HepG2 (cell line): ENCODE measurements at regions not wholly inside any gene's neighbourhood (a gene's known extent, or its start where the extent isn't known, plus 50 kb on each side); places are given as distances from the start of the nearest gene placed in this dataset.

Experiments
- ATAC-seq: fragments of 200-7000 bp; cut with Tn5 transposase; 3 replicates; pipeline ENCODE4 v1.9.1; 2020; ENCODE audit warnings: mild to moderate bottlenecking, moderate library complexity
- BruUV-seq: library from RNA; stranded (reverse); fragments of 400-500 nt; replicated peaks from 2 replicates; lab custom pipeline; 2021; lab: Mats Ljungman, UMichigan
- CTCF ChIA-PET: fragments of 300-600 bp; formaldehyde crosslinking; extraction: SDS; loops from one replicate; lab custom pipeline; 2021; ENCODE audit warnings: low total read pairs, inconsistent platforms, low intra/inter-chr PET ratio; lab: Yijun Ruan, JAX
- POLR2A ChIA-PET: fragments of 350-600 bp; sonication (Branson Sonifier 250); formaldehyde crosslinking; loops from one replicate; lab custom pipeline; 2020; ENCODE audit warnings: antibody characterized with exemption, inconsistent platforms; lab: Yijun Ruan, JAX
- DNase-seq: peaks from one replicate; pipeline ENCODE4 v3.0.0-alpha.2; 2015; ENCODE audit warnings: low spot score
- FAIRE-seq: peaks from 3 replicates; lab custom pipeline; 2011; peaks lifted over from hg19 to GRCh38; lab: Jason Lieb, UNC
- H2AFZ ChIP-seq: one replicate; pipeline ENCODE4 v1.6.1; 2011; ENCODE audit warnings: low read length, inconsistent platforms
- H3K27ac ChIP-seq: fragments of 300-600 bp; 3 replicates; pipeline ENCODE4 v1.8.0; 2011; ENCODE audit warnings: mixed run types, mild to moderate bottlenecking, mixed read lengths, low read length, inconsistent platforms; ENCODE audit not compliant: insufficient read depth; ENCODE audit errors: extremely low read length
- H3K27me3 ChIP-seq, 2 experiments: fragments of 200-600 bp in 1 of 2; 2 replicates in 1 of 2; 3 replicates in 1 of 2; pipeline versions ENCODE4 v1.6.0 to v1.8.0; 2011; ENCODE audit warnings: low read length in 2 of 2, mild to moderate bottlenecking in 2 of 2, moderate library complexity in 2 of 2, inconsistent platforms in 1 of 2; ENCODE audit not compliant: insufficient read depth in 2 of 2, control insufficient read depth in 1 of 2
- H3K36me3 ChIP-seq, 2 experiments: fragments of 200-600 bp in 1 of 2; replicated peaks in 1 of 2; 2 replicates in 1 of 2; 3 replicates in 1 of 2; pipeline versions ENCODE4 v1.5.1 to v1.8.0; 2011; ENCODE audit warnings: low read length in 2 of 2, inconsistent platforms in 1 of 2; ENCODE audit not compliant: insufficient read depth in 2 of 2, control insufficient read depth in 1 of 2
- H3K4me1 ChIP-seq: 2 replicates; pipeline ENCODE4 v1.5.1; 2012; ENCODE audit warnings: low read length, inconsistent platforms; ENCODE audit not compliant: insufficient read depth
- H3K4me2 ChIP-seq: 2 replicates; pipeline ENCODE4 v1.6.0; 2011; ENCODE audit warnings: low read depth, low read length, inconsistent platforms
- H3K4me3 ChIP-seq, 3 experiments: fragments of 200-600 bp in 1 of 3; sonication (generic), shearing (Covaris generic) in 1 of 3; replicated peaks in 1 of 3; 2 replicates each; pipeline ENCODE4 v1.5.1; 2011 to 2016; ENCODE audit warnings: low read length in 3 of 3, inconsistent platforms in 2 of 3, low read depth in 2 of 3, mild to moderate bottlenecking in 2 of 3, control low read depth in 1 of 3, mixed read lengths in 1 of 3; ENCODE audit not compliant: insufficient read depth in 1 of 3
- H3K79me2 ChIP-seq: one replicate; pipeline ENCODE4 v1.6.1; 2011; ENCODE audit warnings: low read length, inconsistent platforms; ENCODE audit not compliant: insufficient read depth
- H3K9ac ChIP-seq: 2 replicates; pipeline ENCODE4 v1.6.0; 2011; ENCODE audit warnings: mild to moderate bottlenecking, low read depth, low read length, inconsistent platforms; ENCODE audit not compliant: insufficient read depth
- H3K9me3 ChIP-seq: 2 replicates; pipeline ENCODE4 v1.5.1; 2012; ENCODE audit warnings: mild to moderate bottlenecking, low read length
- H4K20me1 ChIP-seq: 2 replicates; pipeline ENCODE4 v1.6.0; 2011; ENCODE audit warnings: inconsistent platforms, mild to moderate bottlenecking, low read length, moderate library complexity; ENCODE audit not compliant: insufficient read depth
- MTF2 ChIP-seq: sonication (generic); formaldehyde crosslinking; IDR thresholded peaks from 2 replicates; pipeline ENCODE4 v1.5.0; 2020; ENCODE audit warnings: missing genetic modification reagents, borderline replicate concordance
- TARDBP ChIP-seq: sonication (generic); formaldehyde crosslinking; IDR thresholded peaks from 2 replicates; pipeline ENCODE4 v1.8.0; 2022; ENCODE audit warnings: mild to moderate bottlenecking, missing genetic modification reagents
- ZNF121 ChIP-seq: sonication (generic); formaldehyde crosslinking; IDR thresholded peaks from 2 replicates; pipeline ENCODE4 v1.5.0; 2020; ENCODE audit warnings: mild to moderate bottlenecking, missing genetic modification reagents
- ZNF124 ChIP-seq: sonication (generic); formaldehyde crosslinking; IDR thresholded peaks from 2 replicates; pipeline ENCODE4 v1.4.0; 2020; ENCODE audit warnings: missing genetic modification reagents
- ZNF484 ChIP-seq: sonication (generic); formaldehyde crosslinking; IDR thresholded peaks from 2 replicates; pipeline ENCODE4 v1.5.1; 2020; ENCODE audit warnings: mild to moderate bottlenecking, low read depth, missing genetic modification reagents, borderline replicate concordance
- ZNF496 ChIP-seq: sonication (generic); formaldehyde crosslinking; IDR thresholded peaks from 2 replicates; pipeline ENCODE4 v1.8.1; 2023; ENCODE audit warnings: mild to moderate bottlenecking, moderate library complexity, missing genetic modification reagents; ENCODE audit not compliant: insufficient replicate concordance
- ZNF766 ChIP-seq: sonication (generic); formaldehyde crosslinking; IDR thresholded peaks from 2 replicates; pipeline ENCODE4 v1.5.0; 2020; ENCODE audit warnings: missing genetic modification reagents, borderline replicate concordance
- in situ Hi-C: cut with HindIII; loops from 2 replicates; pipeline ENCODE4 v1.10.0; 2017; ENCODE audit warnings: low pct_unique_long_range_greater_than_20kb; ENCODE audit not compliant: extremely low pct_ligation_motif_present
- intact Hi-C: fragments of 100-400 bp; cut with micrococcal nuclease; formaldehyde crosslinking; loops from one replicate; pipeline ENCODE4 v1.10.0; 2022; ENCODE audit not compliant: unreplicated experiment
- TF ChIP-seq, protein P1 (sequence below): sonication (generic); formaldehyde crosslinking; IDR thresholded peaks from 2 replicates; pipeline ENCODE4 v1.9.0; 2021; ENCODE audit warnings: missing genetic modification reagents, mild to moderate bottlenecking, borderline replicate concordance
- TF ChIP-seq, protein P2 (sequence below): sonication (generic); formaldehyde crosslinking; IDR thresholded peaks from 2 replicates; pipeline ENCODE4 v1.9.0; 2022; ENCODE audit warnings: low read depth, missing genetic modification reagents
- TF ChIP-seq, protein P3 (sequence below): sonication (generic); formaldehyde crosslinking; IDR thresholded peaks from 2 replicates; pipeline ENCODE4 v1.4.0; 2020; ENCODE audit warnings: missing genetic modification reagents

DNA sequence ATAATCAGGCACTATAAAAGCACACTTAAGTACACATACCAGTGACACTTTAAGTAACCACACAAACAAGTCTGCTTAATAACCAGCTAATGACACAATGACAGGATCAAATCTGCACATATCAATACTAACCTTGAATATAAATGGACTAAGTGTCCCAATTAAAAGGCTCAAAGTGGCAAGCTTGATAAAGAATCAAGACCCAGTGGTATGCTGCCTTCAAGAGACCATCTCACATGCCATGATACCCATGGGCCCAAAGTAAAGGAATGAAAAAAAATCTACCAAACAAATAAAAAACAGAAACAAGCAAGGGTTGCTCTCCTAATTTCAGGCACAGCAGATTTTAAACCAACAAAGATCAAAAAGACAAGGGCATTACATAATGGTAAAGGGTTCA lies 470.4 kb downstream of the TRHDE start:
- Histone ChIP-seq H3K36me3 (no peaks in the 10 kb centered on the region), H3K4me1 (no peaks in the 10 kb centered on the region), H3K4me2 (no peak overlapping the region), H3K27ac (no peak overlapping the region), H3K9me3 (peaks cover 79% of the 10 kb centered on the region), H3K9ac (no peak overlapping the region), H2AFZ (no peak overlapping the region), H3K4me3 (no peak overlapping the region), H3K27me3 (no peaks in the 10 kb centered on the region), H4K20me1 (no peaks in the 10 kb centered on the region), H3K79me2 (no peaks in the 10 kb centered on the region)
- BruUV-seq = no TSS peak
- DNase-seq = no peak
- POLR2A ChIA-PET = no interaction called here
- no peak for FAIRE-seq
- in situ Hi-C loops (no loop called here), intact Hi-C loops (no loop called here)
- TF ChIP-seq, protein P1, sequence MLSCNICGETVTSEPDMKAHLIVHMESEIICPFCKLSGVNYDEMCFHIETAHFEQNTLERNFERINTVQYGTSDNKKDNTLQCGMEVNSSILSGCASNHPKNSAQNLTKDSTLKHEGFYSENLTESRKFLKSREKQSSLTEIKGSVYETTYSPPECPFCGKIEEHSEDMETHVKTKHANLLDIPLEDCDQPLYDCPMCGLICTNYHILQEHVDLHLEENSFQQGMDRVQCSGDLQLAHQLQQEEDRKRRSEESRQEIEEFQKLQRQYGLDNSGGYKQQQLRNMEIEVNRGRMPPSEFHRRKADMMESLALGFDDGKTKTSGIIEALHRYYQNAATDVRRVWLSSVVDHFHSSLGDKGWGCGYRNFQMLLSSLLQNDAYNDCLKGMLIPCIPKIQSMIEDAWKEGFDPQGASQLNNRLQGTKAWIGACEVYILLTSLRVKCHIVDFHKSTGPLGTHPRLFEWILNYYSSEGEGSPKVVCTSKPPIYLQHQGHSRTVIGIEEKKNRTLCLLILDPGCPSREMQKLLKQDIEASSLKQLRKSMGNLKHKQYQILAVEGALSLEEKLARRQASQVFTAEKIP (CRISPR knock-in tag) = no peak
- no peak for TF ChIP-seq ZNF124
- TF ChIP-seq, protein P2, sequence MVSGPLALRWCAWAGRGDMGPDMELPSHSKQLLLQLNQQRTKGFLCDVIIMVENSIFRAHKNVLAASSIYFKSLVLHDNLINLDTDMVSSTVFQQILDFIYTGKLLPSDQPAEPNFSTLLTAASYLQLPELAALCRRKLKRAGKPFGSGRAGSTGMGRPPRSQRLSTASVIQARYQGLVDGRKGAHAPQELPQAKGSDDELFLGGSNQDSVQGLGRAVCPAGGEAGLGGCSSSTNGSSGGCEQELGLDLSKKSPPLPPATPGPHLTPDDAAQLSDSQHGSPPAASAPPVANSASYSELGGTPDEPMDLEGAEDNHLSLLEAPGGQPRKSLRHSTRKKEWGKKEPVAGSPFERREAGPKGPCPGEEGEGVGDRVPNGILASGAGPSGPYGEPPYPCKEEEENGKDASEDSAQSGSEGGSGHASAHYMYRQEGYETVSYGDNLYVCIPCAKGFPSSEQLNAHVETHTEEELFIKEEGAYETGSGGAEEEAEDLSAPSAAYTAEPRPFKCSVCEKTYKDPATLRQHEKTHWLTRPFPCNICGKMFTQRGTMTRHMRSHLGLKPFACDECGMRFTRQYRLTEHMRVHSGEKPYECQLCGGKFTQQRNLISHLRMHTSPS = no peak
- no peak for TF ChIP-seq ZNF766 (CRISPR knock-in tag)
- no peak for TF ChIP-seq ZNF121 (CRISPR knock-in tag)
- no peak for TF ChIP-seq ZNF496 (CRISPR knock-in tag)
- no peak for TF ChIP-seq MTF2 (CRISPR knock-in tag)
- no peak for TF ChIP-seq ZNF484 (CRISPR knock-in tag)
- TF ChIP-seq, protein P3, sequence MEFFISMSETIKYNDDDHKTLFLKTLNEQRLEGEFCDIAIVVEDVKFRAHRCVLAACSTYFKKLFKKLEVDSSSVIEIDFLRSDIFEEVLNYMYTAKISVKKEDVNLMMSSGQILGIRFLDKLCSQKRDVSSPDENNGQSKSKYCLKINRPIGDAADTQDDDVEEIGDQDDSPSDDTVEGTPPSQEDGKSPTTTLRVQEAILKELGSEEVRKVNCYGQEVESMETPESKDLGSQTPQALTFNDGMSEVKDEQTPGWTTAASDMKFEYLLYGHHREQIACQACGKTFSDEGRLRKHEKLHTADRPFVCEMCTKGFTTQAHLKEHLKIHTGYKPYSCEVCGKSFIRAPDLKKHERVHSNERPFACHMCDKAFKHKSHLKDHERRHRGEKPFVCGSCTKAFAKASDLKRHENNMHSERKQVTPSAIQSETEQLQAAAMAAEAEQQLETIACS (CRISPR knock-in tag) = no peak
- TF ChIP-seq TARDBP (CRISPR knock-in tag) = no peak
- ATAC-seq = no peak
- CTCF ChIA-PET = no interaction called here
